GM12874 (cell line): ENCODE measurements at regions not wholly inside any gene's neighbourhood (a gene's known extent, or its start where the extent isn't known, plus 50 kb on each side); places are given as distances from the start of the nearest gene placed in this dataset.

Experiments used
- TF ChIP-seq, protein P1 (sequence below): IDR thresholded peaks from 2 replicates; pipeline ENCODE4 v1.5.1; 2011; ENCODE audit warnings: low read depth, mild to moderate bottlenecking, control low read depth, low read length, moderate library complexity; ENCODE audit not compliant: insufficient read depth

- TF ChIP-seq, protein P1, sequence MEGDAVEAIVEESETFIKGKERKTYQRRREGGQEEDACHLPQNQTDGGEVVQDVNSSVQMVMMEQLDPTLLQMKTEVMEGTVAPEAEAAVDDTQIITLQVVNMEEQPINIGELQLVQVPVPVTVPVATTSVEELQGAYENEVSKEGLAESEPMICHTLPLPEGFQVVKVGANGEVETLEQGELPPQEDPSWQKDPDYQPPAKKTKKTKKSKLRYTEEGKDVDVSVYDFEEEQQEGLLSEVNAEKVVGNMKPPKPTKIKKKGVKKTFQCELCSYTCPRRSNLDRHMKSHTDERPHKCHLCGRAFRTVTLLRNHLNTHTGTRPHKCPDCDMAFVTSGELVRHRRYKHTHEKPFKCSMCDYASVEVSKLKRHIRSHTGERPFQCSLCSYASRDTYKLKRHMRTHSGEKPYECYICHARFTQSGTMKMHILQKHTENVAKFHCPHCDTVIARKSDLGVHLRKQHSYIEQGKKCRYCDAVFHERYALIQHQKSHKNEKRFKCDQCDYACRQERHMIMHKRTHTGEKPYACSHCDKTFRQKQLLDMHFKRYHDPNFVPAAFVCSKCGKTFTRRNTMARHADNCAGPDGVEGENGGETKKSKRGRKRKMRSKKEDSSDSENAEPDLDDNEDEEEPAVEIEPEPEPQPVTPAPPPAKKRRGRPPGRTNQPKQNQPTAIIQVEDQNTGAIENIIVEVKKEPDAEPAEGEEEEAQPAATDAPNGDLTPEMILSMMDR: no peak
Observed at GRCh38 chr6:156031516-156031915, 575.9 kb upstream of the NOX3 start.

DNA sequence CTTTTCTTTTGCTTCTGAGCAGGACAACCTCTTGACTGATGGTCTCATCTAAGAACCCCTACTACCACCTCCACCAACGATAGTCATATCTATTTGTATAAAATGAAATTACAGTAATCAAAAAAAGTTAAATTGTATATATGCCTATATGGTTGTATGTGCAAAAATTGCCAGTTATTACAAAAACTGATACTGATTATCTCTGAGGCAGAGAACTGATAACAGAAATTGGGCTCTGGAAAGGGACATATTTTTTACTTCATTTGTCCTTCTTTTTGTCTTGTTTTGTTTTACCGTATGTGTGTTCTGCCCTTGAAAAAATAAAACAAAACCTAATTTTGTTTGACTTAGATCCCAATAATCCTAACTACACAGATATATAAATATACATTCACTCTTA lies 574.4 kb upstream of the NOX3 start:
- TF ChIP-seq, protein P1: no peak

- TF ChIP-seq, protein P1: no peak
Observed at GRCh38 chr6:156029286-156029985, 573.8 kb upstream of the NOX3 start.

GRCh38 chr6:156028335-156029131 lies 572.9 kb upstream of the NOX3 start:
- TF ChIP-seq, protein P1: no peak

- TF ChIP-seq, protein P1: no peak
Observed at GRCh38 chr6:156027248-156027626, 571.6 kb upstream of the NOX3 start.

DNA sequence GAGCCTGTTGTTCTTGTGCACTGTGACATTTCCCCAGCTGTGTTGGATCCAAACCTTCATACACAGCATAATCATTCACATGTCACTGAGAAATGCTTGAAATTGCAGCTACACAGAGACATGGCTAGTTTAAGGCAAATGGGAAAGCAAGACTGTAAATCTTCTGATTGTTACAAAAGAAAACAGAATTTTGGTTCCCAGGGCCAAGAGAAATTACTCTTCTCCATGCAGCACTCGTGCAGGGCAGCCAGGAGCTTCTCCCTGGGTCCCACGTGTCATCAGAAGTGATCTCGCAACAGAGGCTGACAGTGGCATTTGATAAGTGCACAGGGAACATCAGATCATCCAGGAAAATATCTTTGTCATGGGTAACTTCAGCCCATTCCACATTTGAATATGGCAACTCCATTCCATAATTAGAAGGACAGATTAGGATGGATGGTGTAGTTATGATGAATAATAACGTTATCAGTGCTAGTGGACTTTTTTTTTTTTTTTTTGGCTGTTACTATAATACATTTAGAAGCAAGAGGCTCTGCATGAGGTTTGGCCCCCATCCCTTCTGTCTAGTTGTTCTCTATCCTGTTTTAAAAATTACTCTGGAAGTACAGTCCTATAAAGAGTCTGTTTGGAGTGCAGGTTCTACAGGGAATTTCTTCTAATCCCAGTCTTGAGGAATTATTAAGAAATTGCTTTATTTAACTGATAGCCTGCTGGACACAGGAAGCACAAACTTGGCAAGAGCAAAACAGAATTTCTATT lies 571.0 kb upstream of the NOX3 start:
- TF ChIP-seq, protein P1: no peak

- TF ChIP-seq, protein P1: no peak
Observed at GRCh38 chr6:156024339-156024738, 568.7 kb upstream of the NOX3 start.
